ENCODE measurements at regions not wholly inside any gene's neighbourhood (a gene's known extent, or its start where the extent isn't known, plus 50 kb on each side); places are given as distances from the start of the nearest gene placed in this dataset.

- DNase-seq (ENCODE audit: extremely low spot score, insufficient read length, low read depth) (no peak), FAIRE-seq (no peak)
Measured at GRCh38 chr10:60728056-60728455, 50.2 kb upstream of the CDK1 start.

GRCh38 chr10:60726257-60726656, 52.0 kb upstream of the CDK1 start:
- FAIRE-seq, result no peak
- no peak for DNase-seq (ENCODE audit: extremely low spot score, insufficient read length, low read depth)

- no peak for DNase-seq (ENCODE audit: extremely low spot score, insufficient read length, low read depth)
- FAIRE-seq, result no peak
Measured at GRCh38 chr10:60722623-60723022, 55.7 kb upstream of the CDK1 start.

- DNase-seq (ENCODE audit: extremely low spot score, insufficient read length, low read depth) (no peak), FAIRE-seq (no peak)
Measured at GRCh38 chr10:60719721-60720120, 58.6 kb upstream of the CDK1 start.

- no peak for FAIRE-seq
- no peak for DNase-seq (ENCODE audit: extremely low spot score, insufficient read length, low read depth)
Measured at GRCh38 chr10:60718886-60719285, 59.4 kb upstream of the CDK1 start.

- DNase-seq (ENCODE audit: extremely low spot score, insufficient read length, low read depth), result no peak
- FAIRE-seq, result no peak
Measured at GRCh38 chr10:60717852-60718251, 60.4 kb upstream of the CDK1 start.

- FAIRE-seq, result no peak
Measured at GRCh38 chr10:60714233-60714632, 64.0 kb upstream of the CDK1 start.

GRCh38 chr10:60711496-60711895, 66.8 kb upstream of the CDK1 start:
- FAIRE-seq (no peak), DNase-seq (ENCODE audit: extremely low spot score, insufficient read length, low read depth) (no peak)

More at GRCh38 chr10:60714233-60714632, 64.0 kb upstream of the CDK1 start:
- DNase-seq (ENCODE audit: extremely low spot score, insufficient read length, low read depth), result no peak

GRCh38 chr10:60710041-60710440, 68.2 kb upstream of the CDK1 start:
- DNase-seq (ENCODE audit: extremely low spot score, insufficient read length, low read depth), result no peak
- FAIRE-seq, result no peak

GRCh38 chr10:60708666-60709065, 69.6 kb upstream of the CDK1 start:
- DNase-seq (ENCODE audit: extremely low spot score, insufficient read length, low read depth) (no peak), FAIRE-seq (no peak)

- DNase-seq (ENCODE audit: extremely low spot score, insufficient read length, low read depth) (no peak), FAIRE-seq (no peak)
Measured at GRCh38 chr10:60707841-60708240, 70.4 kb upstream of the CDK1 start.

GRCh38 chr10:60706146-60706545, 72.1 kb upstream of the CDK1 start:
- DNase-seq (ENCODE audit: extremely low spot score, insufficient read length, low read depth) (no peak), FAIRE-seq (no peak)

GRCh38 chr10:60705376-60705775, 72.9 kb upstream of the CDK1 start:
- no peak for DNase-seq (ENCODE audit: extremely low spot score, insufficient read length, low read depth)
- FAIRE-seq, result no peak

GRCh38 chr10:60704471-60704870, 73.8 kb upstream of the CDK1 start:
- FAIRE-seq (no peak), DNase-seq (ENCODE audit: extremely low spot score, insufficient read length, low read depth) (no peak)

- no peak for FAIRE-seq
Measured at GRCh38 chr10:60703266-60704041, 74.8 kb upstream of the CDK1 start.

GRCh38 chr10:60687679-60688078, 90.6 kb upstream of the CDK1 start:
- DNase-seq (ENCODE audit: extremely low spot score, insufficient read length, low read depth) (no peak), FAIRE-seq (no peak)

More at GRCh38 chr10:60703266-60704041, 74.8 kb upstream of the CDK1 start:
- DNase-seq (ENCODE audit: extremely low spot score, insufficient read length, low read depth), result no peak

- no peak for DNase-seq (ENCODE audit: extremely low spot score, insufficient read length, low read depth)
- FAIRE-seq, result no peak
Measured at GRCh38 chr10:60684091-60684490, 94.2 kb upstream of the CDK1 start.

- DNase-seq (ENCODE audit: extremely low spot score, insufficient read length, low read depth), result no peak
- FAIRE-seq, result no peak
Measured at GRCh38 chr10:60681103-60681502, 97.2 kb upstream of the CDK1 start.

- FAIRE-seq (no peak), DNase-seq (ENCODE audit: extremely low spot score, insufficient read length, low read depth) (no peak)
Measured at GRCh38 chr10:60679388-60679990, 98.8 kb upstream of the CDK1 start.

- FAIRE-seq (no peak), DNase-seq (ENCODE audit: extremely low spot score, insufficient read length, low read depth) (no peak)
Measured at GRCh38 chr10:60678978-60679377, 99.3 kb upstream of the CDK1 start.

GRCh38 chr10:60677531-60678129, 100.6 kb upstream of the CDK1 start:
- FAIRE-seq, result no peak
- DNase-seq (ENCODE audit: extremely low spot score, insufficient read length, low read depth), result no peak

Data from GM18507 (cell line).